ENCODE measurements at regions not wholly inside any gene's neighbourhood (a gene's known extent, or its start where the extent isn't known, plus 50 kb on each side); places are given as distances from the start of the nearest gene placed in this dataset.
"Not testable (repeated sequence)": the region's sequence is repeated elsewhere in the genome, so short reads cannot be mapped to it uniquely, and the experiment has no call there.

DNA sequence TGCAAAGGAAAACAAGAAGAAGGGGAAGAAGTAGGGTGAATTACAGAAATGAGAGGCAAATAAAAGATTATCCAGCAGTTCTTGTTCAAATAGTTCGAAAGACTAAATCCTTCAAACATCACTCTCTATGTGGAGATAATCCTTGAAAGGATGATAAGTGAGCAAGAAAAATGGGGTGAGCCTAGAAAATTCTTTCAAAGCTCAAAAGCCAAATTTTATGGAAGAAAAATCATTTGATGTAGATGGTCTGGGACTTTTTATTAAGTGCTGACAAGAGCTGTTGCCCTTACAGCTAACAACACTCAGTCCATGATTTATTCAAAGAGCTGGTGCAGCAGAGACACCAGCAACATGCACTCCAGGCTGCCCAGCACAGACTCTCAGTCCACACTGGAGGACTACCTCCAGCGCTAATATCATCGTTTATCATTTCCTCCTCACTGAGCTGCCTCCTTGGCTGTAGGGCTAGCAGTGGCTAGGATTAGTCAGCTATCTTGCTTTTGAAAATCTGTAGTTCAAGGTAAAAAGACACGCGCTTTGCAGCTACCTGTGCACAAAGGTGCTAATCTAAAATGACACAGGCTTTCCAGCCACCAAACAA, 264.8 kb upstream of the KIF2A start:
- no peak for DNase-seq (ENCODE audit: low spot score)

DNA sequence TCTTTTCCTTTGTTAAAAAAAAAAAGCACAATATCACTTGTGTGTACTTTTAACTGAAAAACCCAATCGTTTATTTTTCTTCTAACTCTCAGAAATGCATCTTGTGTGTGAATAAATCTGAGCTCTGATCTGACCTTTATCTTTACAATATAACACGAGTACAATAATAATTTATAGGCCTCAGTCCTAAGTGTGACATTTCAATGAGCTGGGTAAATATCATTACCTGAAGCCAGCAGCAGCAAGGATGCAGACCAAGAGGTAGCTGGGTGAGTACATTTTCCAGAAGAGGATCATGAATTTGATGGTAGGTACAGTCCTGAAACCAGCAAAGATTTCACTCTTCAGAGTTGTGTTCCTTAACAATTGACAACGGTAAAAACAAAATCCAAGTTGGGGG, 264.0 kb upstream of the KIF2A start:
- no peak for DNase-seq (ENCODE audit: low spot score)

DNA sequence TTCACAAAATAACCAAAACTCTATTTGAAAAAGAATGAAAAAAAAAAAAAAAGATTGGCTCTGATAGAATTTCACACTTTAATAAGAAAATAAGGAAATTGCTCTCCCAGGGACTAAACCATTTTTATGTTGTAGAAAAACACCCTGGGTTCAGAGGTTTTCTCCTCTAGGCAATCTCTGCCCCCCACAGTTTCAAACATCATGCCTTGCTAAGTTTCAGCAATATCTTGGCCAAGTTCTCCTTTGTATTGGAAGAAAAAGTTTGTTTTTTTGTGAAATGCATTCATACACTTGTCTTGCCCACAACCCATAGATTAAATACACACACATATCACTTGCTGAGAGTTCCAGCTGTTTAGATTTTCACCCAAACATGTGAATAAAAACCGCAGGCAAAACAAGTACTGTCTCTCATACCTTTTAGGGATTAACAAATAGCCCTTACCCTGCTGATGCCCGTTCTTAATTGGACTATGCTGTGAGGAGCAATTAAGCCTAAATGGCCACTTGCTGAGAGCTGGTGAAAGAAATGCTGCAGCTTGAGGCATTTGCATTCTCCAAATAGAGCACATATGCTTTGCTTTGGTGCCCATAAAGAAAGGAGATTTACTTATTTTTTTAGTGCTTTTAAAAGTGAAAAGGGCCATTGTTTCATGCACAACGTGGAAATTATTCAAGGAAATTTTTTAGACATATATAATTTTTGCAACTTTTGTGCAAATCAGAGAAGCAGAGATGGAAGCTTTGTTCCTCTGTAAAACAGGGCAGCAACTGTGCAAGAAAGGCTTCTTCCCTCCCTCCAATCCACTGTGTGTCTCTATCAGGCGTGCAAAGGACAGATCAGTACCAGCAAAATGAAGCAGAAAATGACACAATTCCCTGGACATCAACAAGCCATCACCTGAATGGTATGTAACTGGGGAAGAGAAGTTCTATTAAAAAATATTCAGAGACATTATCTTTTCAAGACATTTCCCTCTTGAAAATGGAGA, 262.4 kb upstream of the KIF2A start:
- DNase-seq (ENCODE audit: low spot score) = no peak

DNA sequence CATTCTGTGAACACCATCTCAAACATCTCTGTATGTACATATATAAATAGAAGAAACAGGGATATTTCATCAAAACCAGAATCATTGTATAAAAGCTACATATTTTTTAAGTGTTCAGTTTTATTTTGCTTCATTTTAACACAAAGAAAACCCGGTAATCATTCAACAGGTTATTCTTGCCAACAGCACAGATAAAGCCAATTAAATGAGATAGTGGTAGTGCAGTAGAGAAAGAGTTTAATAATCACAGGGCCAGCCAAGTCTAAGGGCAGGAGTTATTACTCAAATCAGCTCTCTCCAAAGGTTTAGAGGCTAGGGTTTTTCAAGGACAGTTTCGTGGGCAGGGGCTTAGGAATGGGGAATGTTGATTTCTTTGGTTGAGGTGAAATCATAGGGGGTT, 261.0 kb upstream of the KIF2A start:
- no peak for DNase-seq (ENCODE audit: low spot score)

DNA sequence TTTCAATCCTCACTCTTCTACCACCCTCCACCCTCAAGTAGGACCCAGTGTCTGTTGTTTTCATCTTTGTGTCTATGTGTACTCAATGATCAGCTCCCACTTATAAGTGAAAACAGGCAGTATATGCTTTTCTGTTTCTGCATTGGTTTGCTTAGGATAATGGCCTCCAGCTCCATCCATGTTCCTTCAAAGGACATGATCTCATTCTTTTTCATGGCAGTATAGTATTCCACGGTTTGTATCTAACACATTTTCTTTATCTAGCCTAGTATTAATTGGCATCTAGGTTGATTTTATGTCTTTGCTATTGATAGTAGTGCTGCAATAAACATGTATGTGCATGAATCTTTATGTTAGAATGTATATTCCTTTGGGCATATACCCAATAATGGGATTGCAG, 259.8 kb upstream of the KIF2A start:
- DNase-seq (ENCODE audit: low spot score) = no peak

DNA sequence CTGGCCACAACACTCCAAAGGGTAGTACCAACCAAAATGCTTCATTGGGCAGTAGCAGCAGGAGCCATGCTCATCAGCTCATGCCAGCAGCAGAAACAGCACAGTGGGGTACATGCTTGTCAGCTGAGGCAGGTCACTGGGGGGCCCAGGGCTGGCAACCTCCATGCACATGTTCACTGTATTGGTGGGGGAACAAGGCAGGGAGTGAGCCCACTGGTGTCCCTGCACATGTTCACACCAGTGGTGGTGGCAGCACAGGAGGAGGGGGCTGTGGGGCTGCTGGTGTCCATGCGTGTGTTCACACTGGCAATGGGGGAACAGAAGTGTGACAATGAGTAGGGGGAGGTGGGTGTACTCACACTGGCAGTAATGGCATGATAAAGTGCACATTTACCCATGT, 254.3 kb upstream of the KIF2A start:
- no peak for DNase-seq (ENCODE audit: low spot score)

DNA sequence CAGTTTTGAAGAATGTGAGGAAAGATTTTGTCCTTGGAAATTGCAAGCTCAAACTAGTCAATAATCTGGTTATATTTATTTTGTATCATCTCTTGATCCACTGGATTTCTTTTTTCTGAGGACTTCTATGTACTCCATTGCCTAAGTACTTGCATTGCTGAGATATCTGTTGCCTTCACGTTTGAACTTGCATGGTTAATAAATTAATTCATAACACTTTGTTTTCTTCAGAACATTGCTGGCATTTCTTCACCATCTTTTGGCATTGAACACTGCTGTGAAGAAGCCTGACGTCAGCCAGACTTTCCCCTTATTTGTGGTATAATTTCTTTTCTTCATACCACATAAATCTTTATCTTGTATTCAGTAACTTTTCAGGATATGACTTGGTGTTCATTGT, 246.0 kb upstream of the KIF2A start:
- no peak for DNase-seq (ENCODE audit: low spot score)

DNA sequence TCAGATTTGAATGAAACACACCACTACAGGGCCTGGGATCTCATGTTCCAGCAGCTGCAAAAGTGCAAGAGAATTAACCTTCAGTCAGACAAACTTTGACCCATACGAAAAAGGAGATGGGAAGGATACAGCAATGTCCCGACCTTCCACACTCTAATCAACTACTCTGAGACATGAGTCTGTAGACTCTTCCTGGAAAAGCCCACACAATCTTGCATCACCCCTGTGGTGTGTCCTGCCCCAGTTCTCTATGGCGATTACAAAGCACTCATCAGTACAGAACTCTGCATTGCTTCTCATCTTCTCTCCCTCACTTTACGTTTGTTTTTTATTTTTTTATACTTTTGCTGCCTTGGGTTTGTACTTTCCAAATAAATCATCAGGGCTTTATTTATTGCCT, 241.0 kb upstream of the KIF2A start:
- DNase-seq (ENCODE audit: low spot score) = no peak

DNA sequence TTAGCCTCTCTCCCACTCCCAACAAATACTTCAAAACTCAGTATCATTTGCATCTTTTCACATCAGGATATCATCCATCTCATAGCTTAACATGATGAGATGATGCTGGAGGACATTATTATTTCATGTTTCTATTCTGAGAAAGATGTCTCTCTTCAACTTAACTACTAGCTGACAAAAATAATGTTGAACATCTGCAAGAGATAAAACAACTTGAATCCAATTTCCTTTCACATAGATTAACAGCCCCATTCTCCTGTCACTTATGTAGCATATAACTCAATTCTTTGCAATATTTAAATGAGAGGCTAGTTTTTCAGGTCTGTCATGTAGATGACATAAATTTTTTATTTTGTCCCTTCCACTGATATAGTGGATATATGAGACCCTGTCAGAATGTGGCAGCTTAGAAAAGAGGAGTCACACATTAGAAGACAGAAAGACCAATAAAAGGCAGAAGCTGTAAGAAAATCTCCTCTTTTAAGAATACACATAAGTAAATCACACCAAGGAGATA, 239.2 kb upstream of the KIF2A start:
- no peak for DNase-seq (ENCODE audit: low spot score)

DNA sequence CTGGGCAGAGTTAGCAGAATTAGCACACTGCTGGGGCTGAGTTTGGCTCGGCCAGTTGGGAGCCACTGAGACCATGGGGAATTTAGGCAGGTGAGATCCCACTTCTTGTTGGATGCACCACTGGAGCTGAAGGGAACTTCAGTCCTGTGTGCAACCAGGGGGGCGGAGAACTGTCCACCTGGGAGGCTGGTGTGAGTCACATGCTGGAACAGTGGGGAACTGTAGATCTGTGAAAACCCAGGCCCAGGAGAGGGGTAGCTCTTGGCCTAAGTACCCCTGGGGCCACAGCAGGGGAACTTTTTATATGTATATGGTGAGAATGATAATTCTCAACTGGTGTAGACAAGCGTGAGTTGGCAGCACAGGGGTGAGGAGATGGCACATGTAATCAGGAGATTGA, 237.5 kb upstream of the KIF2A start:
- no peak for DNase-seq (ENCODE audit: low spot score)

DNA sequence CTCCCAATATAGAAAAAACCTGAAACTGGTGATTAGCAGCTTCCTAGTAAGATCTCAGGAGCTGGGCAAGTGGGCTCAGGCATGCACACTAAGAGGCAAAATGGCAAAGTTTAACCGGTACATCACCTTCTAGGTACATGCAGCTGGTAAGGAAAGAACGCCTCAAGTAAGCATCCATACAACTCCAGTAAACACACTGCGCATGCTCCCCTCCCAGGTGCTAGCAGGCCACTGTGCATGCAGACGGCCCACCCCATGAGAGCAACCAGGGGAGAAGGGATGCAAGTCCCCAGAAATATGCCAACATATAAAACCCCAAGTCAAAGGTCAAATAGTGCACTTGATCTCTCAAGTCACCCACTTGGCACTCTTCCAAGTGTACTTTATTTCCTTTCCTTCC, 228.6 kb upstream of the KIF2A start:
- no peak for DNase-seq (ENCODE audit: low spot score)

DNA sequence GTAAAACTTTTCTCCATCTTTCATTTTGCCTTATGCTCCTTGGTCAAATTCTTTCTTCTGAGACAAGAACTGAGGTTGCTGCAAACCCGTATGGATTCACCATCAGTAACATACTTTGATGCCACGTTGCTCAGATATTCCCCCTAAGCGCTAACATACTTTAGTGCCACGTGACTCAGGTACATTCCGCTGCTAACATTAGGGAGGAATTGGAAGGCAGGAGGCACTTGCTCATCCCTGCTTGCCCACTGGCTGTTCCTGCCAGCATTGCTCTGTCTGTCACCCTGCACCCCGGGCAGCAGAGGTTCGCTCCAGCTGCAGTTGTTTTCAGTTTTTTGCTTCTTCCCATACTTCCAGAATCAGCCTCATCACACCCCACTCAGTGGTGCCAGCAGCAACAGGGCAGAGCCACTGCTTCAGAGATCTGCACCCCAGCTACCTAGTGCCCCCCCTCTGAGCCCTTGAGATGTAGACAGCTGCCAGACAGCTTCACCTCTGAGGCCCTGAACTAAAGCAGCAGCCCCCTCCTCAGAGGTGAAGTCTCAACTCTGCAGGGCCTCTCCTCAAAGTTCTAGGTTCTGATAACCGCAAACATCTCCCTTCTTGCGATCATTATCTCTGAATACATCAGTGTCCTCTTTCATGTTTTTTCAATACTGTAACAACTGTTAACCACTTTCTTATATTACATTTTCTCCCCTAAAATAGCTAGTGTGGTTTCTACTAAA, 228.0 kb upstream of the KIF2A start:
- DNase-seq (ENCODE audit: low spot score) = no peak

DNA sequence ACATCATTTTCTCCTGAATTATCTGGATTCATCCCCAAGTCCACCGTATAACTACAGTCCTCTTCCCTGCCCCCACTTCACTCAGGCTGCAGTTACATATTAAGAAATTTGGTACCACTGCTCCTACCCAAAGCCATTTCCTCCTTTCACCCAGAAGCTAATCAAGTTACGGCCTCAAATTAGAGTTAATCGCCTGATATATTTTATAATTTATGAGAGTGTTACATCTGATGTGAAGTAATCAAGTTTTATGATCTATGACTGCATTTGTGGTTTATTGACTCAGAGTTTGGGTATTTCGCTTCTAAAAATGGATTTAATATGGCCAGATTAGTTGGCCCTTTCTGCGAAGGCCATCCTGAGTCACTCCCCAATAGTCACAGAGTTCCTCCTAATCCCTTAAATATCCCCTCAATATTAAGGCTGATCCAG, 223.6 kb upstream of the KIF2A start:
- no peak for DNase-seq (ENCODE audit: low spot score)

DNA sequence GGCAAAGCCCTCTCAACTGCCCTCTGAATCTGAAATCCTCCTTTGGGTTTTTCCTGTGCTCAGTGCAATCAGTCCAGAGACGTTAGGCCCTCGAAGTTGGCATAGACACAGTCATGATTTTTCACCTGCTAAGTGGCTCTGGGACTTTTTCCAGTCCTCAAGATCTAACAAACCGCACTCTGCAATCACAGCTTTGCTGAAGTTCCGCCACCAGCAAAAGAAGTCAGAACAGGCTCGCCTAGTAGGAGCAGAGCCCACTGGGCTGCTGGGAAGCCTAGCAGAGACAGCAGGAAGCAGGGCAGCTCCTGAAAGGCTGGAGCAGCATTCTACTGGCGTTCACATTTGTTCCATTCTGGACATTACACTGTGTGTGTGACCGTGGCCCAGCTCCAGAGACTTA, 222.8 kb upstream of the KIF2A start:
- no peak for DNase-seq (ENCODE audit: low spot score)

DNA sequence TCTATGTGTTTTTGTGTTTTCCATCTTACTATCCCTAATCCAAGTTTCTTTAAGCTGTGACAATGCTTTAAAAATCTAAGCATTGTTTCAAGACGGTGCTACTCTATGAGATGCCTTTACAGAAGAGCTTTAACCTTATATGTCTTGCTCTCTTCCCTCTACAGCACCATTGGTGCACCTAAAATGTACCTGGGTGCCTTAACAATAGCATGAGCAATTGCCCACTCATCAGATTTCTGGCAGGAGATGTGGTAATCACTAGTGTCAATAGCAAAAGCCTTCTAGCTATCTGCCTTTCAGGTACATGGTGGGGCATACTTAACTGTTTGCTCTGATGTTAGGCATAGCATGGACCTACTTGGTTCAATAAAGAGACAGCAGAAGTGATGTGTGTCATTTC, 222.3 kb upstream of the KIF2A start:
- DNase-seq (ENCODE audit: low spot score) = no peak

DNA sequence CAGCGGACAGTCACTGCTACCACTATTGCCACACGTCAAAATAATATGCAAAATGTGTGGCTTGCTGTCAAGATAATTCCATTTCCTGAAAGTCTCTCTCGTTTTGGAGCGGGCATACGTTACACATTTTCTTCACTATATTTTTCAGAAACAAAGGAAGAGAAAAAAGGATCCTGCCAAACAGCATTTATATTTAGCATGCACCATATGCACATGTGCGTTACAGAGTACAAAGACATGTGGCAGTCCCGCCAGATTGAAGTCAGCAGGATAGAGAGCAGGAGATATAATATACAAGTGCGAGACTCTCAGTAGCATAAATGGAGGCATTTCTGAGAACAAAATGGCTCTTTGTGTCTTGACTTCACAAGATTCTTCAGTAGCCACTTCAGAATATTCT, 221.6 kb upstream of the KIF2A start:
- DNase-seq (ENCODE audit: low spot score) = no peak

DNA sequence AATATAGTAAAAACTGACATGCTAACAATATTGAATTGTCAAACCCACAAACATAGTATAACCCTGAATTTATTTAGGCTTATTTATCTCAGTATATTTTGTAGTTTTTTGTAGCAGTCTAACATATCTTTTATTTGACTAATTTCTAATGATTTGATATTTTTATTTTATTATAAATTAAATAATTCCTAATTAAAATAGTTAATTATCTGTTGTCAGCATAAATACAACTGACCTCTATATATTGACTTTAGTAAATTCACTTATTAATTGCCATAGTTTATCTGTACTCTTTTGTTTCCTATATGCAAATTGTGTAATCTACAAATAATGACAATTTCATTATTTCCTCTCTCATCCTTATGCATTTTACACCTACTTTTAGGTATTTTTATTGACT, 215.1 kb upstream of the KIF2A start:
- no peak for DNase-seq (ENCODE audit: low spot score)

DNA sequence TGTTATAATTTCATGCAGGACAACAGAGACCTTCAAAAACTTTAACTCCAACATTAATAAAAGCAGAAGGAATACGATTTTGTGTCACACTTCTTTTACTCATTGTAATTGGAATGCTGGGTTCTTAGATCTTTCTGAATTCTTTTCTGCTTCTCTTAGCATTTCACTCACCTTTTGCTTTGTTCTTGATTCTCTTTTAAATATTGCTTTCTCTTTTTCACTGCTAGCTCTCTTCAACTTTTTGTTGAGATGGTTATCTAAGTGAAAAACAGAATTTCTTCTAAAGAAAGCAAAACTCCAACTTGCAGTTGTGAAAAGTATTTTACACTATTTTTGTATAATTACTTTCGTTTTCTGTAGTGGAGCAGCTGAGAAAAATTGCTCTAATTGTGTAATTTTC, 212.6 kb upstream of the KIF2A start:
- DNase-seq (ENCODE audit: low spot score) = no peak

DNA sequence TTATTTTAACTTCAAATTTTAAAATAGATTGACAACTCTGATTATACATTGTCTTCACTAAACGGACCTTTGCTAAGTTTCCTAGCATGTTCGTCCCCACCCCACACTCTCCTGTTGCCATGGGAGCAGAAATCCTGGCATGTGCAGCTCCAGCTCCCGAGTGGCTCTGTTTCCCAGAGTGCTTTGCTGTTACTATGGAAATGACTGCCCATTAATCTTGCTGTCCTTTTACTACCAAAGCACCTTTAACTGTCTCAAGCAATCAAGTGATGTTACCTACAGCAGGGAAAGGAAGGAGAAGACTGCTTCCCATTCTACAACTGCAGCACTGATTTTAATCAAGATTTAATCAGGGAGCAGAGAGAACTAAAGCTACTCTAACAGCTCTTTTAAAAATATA, 212.0 kb upstream of the KIF2A start:
- DNase-seq (ENCODE audit: low spot score) = peak; percentile 30

DNA sequence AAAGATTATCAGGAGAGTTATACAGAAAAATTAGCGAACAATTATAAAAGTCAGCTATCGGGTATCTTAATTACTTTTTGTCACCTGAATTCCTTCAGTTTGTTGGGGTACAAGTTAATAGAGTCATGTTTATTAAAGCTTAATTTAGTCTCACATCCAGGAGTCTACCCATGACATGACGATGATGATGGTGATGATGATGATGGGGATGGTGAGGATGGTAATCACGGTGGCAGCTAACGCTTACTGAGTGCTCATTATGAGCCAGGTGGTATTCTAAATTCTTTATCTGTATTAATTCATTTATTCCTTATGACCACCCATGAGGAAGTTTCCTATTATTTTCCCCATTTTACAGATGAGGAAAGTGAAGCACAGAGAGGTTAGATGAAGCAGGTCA, 208.6 kb upstream of the KIF2A start:
- DNase-seq (ENCODE audit: low spot score) = no peak

DNA sequence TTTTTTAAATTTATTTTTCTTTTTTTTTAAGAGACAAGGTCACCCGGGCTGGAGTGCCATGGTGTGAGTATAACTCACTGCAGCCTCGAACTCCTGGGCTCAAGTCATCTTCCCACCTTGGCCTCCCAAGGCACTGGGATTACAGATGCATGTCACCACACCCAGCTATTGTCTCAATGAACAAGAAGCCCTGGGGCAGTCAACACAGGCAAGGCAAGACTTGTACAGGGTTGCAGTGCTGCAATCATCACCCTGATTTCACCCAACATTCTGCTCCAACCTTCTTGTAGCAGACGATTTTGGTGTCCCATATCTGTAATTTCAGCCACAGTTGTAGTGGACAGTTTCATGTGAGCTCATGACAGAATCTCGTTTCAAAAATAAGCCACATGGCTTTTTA, 205.8 kb upstream of the KIF2A start:
- no peak for DNase-seq (ENCODE audit: low spot score)

DNA sequence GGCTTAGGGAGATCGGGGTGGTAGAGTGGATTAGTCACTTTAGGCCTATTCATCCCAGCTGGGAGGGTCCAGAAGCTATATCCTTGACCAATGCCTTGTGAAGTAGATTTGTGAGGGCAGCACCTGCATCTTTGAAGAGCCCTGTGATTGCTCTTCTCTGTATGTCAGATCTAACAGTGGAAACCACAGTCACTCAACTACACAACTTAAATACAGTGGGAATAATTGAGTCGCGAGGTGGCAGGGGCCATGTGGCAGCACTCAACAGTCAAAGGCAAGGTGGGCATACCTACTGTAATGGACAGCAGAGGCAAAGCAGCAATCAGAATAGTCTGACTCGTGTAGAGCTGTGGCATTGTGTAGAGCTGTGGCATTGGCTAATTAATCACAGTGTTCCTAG, 202.1 kb upstream of the KIF2A start:
- not testable (repeated sequence) for DNase-seq (ENCODE audit: low spot score)

DNA sequence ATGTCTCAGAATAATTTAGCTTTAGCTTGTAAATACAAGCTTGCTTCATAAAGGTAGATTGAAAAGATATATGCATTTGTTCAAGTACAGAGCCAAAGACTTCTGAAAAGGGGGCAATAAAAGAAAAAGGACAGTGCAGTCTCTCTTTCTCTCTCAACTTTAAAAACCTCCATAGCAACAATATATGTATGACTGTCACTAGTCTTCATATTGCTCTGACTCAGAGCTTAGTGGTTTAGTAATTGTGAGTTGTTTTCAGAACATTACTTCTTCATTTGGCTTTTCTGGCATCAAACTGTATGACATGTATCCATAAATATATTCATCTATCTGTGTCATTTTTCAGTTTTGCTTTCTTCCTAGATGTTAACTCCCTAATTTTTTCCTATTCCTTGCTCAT, 194.6 kb upstream of the KIF2A start:
- DNase-seq (ENCODE audit: low spot score) = no peak
